Spinal cord (tissue), 9 donors: ENCODE measurements at regions not wholly inside any gene's neighbourhood (a gene's known extent, or its start where the extent isn't known, plus 50 kb on each side); places are given as distances from the start of the nearest gene placed in this dataset.

ENCODE experiments used
- DNase-seq, 6 donors: peaks; one replicate each; pipeline versions ENCODE4 v3.0.0 to v3.0.0-alpha.2; 2013 to 2015; ENCODE audit warnings: low spot score in 6 of 6, low read depth in 4 of 6
- H3K27ac ChIP-seq: one replicate; pipeline ENCODE4 v1.5.1; 2013; ENCODE audit warnings: low read depth, low read length, control low read depth
- H3K27me3 ChIP-seq: one replicate; pipeline ENCODE4 v1.6.1; 2013; ENCODE audit warnings: low read length; ENCODE audit not compliant: control insufficient read depth, insufficient read depth
- H3K36me3 ChIP-seq: one replicate; pipeline ENCODE4 v1.6.1; 2013; ENCODE audit warnings: low read length; ENCODE audit not compliant: control insufficient read depth, insufficient read depth
- H3K4me1 ChIP-seq: one replicate; pipeline ENCODE4 v1.6.1; 2013; ENCODE audit warnings: low read length; ENCODE audit not compliant: control insufficient read depth, insufficient read depth
- H3K4me3 ChIP-seq: one replicate; pipeline ENCODE4 v1.5.1; 2013; ENCODE audit warnings: low read depth, low read length, control low read depth
- H3K9me3 ChIP-seq: one replicate; pipeline ENCODE4 v1.6.1; 2013; ENCODE audit warnings: low read length; ENCODE audit not compliant: control insufficient read depth, insufficient read depth
- WGBS: methylation state at CpG from one replicate; pipeline ENCODE4 v1.1.5; 2013; ENCODE audit warnings: missing lambda C conversion rate; ENCODE audit not compliant: insufficient coverage; 5-methylcytosine and 5-hydroxymethylcytosine counted together
- donor health status: healthy.

DNA sequence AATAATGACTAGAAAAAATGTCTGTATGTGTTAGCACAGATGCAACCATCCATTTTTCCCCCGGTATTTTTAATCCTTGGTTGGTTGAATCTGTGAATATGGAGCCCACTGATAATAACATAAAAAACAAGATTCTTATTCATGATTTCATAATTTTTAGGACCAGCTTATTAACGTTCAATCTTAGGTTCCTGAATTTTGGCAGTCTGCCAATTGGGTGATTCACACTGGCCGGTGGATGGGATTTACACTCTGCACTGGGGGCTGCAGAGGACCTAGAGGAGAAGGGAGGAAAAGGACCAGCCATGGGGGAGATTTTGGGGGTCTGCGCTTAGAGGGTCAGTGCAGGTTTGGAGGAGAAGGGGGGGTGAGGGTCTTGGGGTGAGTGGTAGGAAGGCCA, 327.9 kb downstream of the ACTR3B start:
- Histone ChIP-seq H3K4me1 (peaks cover 4% of the 10 kb centered on the region), H3K27me3 (no peaks in the 10 kb centered on the region), H3K9me3 (no peaks in the 10 kb centered on the region), H3K27ac (no peak overlapping the region), H3K36me3 (no peaks in the 10 kb centered on the region), H3K4me3 (no peak overlapping the region)
- DNase-seq: no peak
- 47% methylated on average over 3 of the region's 4 CpGs for WGBS

DNA sequence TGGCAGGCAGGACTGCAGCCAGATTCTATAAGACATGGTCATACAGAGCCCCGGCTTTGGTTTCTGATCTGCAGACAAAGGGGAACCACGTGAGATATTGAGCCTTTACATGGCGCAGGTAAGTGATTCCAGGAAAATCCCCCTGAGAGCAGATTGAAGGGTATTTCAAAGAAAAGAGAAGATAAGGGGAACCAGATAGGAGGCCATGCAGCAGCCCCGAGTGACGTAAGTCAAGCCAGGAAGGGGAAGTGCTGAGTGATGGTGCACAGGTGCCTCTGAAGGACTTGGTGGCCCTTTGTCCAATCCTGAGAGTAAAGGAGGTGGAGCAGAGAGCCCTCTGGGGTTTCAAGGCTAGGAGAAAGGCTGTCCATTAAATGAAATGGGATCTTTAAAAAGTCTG, 329.0 kb downstream of the ACTR3B start:
- Histone ChIP-seq H3K27me3 (no peaks in the 10 kb centered on the region), H3K9me3 (no peaks in the 10 kb centered on the region), H3K27ac (no peak overlapping the region), H3K4me1 (peaks cover 4% of the 10 kb centered on the region), H3K4me3 (no peak overlapping the region), H3K36me3 (no peaks in the 10 kb centered on the region)
- WGBS: 94% methylated on average over 5 of the region's 5 CpGs
- DNase-seq: no peak

DNA sequence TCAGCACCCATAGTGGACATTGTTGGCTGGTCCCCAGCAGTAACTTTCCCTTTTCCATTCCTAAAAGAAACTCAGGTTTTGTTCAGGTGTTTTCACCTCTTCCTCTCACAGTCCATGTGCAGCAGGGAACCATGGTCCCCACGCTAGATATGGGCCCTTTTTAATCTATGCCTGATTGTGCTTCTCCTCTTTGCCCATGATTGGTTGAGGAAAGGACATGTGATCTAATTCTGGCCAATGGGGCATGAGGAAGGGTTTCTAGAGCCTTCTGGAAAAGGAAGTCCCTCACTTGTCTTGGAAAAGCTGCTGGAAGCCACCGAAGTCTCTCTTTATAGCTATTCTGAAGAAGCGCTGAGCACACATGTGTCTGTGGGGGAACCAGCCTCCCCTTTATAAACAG, 330.7 kb downstream of the ACTR3B start:
- Histone ChIP-seq H3K27ac (no peak overlapping the region), H3K4me1 (peaks cover 4% of the 10 kb centered on the region), H3K4me3 (no peak overlapping the region), H3K27me3 (no peaks in the 10 kb centered on the region), H3K36me3 (no peaks in the 10 kb centered on the region), H3K9me3 (no peaks in the 10 kb centered on the region)
- WGBS: 90% methylated on average over 2 of the region's 3 CpGs
- no peak for DNase-seq

DNA sequence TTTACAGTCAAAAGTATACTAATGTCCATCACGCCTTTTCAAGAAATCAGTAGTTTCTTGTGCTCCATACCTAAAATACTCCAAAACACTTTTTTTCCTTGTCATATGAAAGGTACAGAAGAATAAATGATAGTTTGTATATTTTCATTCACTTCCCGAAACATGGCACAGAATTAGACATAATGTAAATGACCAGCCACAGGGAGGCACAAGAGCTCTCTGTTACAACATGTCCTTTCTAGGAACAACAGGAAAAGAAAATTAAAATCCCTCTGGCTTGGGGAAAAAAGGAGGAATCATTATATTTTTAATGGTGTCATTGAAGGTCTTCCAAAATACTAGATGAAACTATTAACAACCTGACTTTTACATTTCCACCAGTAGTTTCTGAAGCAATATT, 331.2 kb downstream of the ACTR3B start:
- Histone ChIP-seq H3K27me3 (no peaks in the 10 kb centered on the region), H3K4me3 (no peak overlapping the region), H3K9me3 (no peaks in the 10 kb centered on the region), H3K4me1 (peaks cover 4% of the 10 kb centered on the region), H3K36me3 (no peaks in the 10 kb centered on the region), H3K27ac (no peak overlapping the region)
- DNase-seq: peak in 1 of 6 donors; percentile 80
- WGBS: no CpG with 5 or more reads among the region's 2 CpGs

DNA sequence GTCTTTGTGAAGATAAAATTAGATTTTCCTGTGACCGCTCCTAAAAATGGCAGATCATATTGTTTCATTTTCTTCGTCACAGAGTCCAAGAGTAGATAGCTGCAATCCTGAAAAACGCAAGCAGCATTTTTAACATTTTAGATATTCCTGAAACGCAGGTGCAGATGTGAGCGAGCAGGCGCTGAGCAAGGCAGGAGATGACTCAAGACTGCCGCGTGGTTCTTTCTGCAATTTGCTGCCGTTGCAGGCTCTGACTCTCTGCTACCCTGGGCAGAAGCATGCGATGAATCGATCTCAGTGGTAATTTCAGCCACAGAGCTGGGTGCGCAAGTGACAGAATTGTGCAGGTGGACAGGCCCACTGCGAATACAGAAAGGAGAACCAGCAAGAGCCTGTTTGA, 331.9 kb downstream of the ACTR3B start:
- Histone ChIP-seq H3K27me3 (no peaks in the 10 kb centered on the region), H3K4me3 (no peak overlapping the region), H3K27ac (no peak overlapping the region), H3K4me1 (peaks cover 4% of the 10 kb centered on the region), H3K9me3 (no peaks in the 10 kb centered on the region), H3K36me3 (no peaks in the 10 kb centered on the region)
- peak in 1 of 6 donors; percentile 81 for DNase-seq
- 53% methylated on average over 12 of the region's 13 CpGs for WGBS

DNA sequence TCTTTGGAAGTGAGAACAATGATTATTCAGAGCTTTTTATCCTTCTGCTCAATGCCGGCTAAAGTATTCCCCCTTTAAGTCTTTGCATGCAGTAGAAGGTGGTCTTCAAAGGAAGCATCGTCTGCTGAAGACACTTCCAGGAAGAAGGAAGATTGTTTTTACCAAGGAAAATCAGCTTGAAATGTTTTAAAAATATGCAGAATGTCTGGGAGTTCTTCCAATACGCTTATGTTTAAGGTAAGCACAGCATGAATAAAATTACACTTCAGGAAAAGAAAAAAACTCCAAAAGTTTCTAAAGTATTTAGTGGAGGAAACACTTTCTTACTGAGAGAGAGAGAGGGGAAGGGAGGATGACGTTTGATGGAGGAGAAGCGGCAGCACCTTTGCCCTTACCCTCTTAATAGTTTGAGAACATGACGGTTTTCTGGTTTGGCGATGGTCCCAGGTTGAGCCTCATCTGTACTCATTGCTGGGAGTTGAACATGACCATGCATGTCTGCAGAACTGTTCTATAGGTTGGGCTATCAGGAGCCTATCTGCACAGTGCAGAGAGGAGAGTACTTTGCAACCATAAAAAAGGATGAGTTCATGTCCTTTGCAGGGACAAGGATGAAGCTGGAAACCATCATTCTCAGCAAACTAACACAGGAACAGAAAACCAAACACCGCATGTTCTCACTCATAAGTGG, 338.1 kb downstream of the ACTR3B start:
- H3K4me1 ChIP-seq: no peaks in the 10 kb centered on the region
- no peaks in the 10 kb centered on the region for H3K36me3 ChIP-seq
- no peaks in the 10 kb centered on the region for H3K27me3 ChIP-seq
- peak in 1 of 6 donors; percentile 52 for DNase-seq
- WGBS: 78% methylated on average over 3 of the region's 8 CpGs
- H3K27ac ChIP-seq: no peak overlapping the region
- no peaks in the 10 kb centered on the region for H3K9me3 ChIP-seq
- H3K4me3 ChIP-seq: no peak overlapping the region

DNA sequence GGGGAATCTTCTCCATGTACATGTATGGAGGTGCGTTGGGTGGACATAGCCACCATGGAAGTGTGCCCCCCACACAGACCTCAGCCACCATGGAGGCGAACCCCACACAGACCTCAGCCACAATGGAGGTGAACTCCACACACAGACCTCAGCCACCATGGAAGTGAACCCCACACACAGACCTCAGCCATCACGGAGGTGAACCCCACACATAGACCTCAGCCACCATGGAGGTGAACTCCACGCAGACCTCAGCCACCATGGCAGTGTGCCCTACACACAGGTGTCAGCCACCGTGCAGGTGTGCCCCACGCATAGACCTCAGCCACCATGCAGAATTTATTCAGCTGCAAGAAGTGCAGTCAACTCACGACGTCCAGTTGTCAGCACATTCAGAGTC, 339.7 kb downstream of the ACTR3B start:
- no peaks in the 10 kb centered on the region for H3K4me1 ChIP-seq
- no peaks in the 10 kb centered on the region for H3K9me3 ChIP-seq
- H3K4me3 ChIP-seq: no peak overlapping the region
- no peaks in the 10 kb centered on the region for H3K27me3 ChIP-seq
- WGBS: 89% methylated on average over 7 of the region's 8 CpGs
- H3K27ac ChIP-seq: no peak overlapping the region
- H3K36me3 ChIP-seq: no peaks in the 10 kb centered on the region
- DNase-seq: no peak

DNA sequence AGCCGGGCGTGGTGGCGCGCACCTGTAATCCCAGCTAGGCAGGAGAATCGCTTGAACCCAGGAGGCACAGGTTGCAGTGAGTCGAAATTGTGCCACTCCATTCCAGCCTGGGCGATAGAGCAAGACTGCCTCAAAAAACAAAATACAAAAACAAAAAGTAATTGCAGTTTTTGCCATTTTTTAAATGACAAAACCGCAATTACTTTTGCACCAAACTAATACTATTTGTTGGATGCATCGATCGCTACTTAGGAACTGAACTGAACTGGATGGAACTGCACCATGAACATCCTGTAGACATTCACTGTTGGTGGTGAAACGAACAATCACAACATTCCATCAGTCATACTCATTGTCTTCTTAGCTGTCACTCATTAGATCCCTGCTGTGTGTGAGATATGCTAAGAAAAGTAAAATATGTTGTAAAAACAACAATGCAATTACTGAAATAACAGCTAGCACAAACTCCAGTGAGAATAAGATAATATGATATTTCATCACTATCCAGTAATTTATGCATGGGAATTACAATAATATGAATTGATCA, 341.2 kb downstream of the ACTR3B start:
- WGBS: 90% methylated on average over 10 of the region's 11 CpGs
- H3K4me1 ChIP-seq: no peaks in the 10 kb centered on the region

DNA sequence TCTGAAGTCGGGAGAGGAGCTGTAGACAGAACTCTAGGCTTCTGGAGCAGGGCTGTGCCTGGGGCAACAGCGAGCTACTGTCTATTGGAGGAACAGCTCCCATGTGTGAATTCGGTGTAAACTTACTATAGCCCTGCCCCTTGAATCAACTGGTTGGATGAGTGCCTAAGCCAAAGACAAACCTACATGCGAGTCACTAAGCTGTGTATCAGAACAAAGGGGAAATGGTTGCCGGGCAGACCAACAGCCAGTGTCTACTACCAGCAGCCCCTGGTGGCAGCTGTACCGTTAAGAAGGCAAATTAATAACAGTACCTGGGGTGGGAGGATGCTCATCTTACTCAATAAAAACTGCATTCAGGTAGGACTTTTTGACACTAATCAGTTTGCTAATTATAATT, 343.6 kb downstream of the ACTR3B start:
- H3K4me3 ChIP-seq: no peak overlapping the region
- H3K27ac ChIP-seq: no peak overlapping the region
- H3K36me3 ChIP-seq: no peaks in the 10 kb centered on the region
- DNase-seq: no peak
- H3K27me3 ChIP-seq: no peaks in the 10 kb centered on the region
- WGBS: 68% methylated on average over 4 of the region's 6 CpGs
- no peaks in the 10 kb centered on the region for H3K9me3 ChIP-seq
- no peaks in the 10 kb centered on the region for H3K4me1 ChIP-seq

More for the DNA sequence above, 341.2 kb downstream of the ACTR3B start:
- DNase-seq: no peak
- H3K36me3 ChIP-seq: no peaks in the 10 kb centered on the region
- H3K27ac ChIP-seq: no peak overlapping the region
- H3K9me3 ChIP-seq: no peaks in the 10 kb centered on the region
- no peak overlapping the region for H3K4me3 ChIP-seq
- no peaks in the 10 kb centered on the region for H3K27me3 ChIP-seq

DNA sequence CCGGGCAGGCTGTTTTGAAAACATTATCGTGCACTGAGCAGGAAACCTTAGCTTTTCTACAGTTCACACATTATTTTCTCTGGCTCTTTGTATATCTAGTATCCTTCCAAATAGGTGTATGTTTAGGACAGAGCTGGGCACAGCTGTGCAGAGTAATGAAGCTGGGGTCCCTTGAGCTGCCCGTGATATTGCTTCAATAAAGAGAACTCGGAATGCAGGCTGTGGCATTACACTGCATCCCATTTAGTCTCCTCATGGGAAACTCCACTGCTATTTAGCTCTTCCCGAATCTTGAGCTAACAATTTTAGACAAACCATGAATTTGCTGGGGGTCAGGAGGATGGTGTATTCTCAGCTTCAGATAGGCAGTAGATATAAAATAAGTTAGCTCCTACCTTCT, 348.3 kb downstream of the ACTR3B start:
- H3K9me3 ChIP-seq: no peaks in the 10 kb centered on the region
- no peak overlapping the region for H3K4me3 ChIP-seq
- DNase-seq: peak in 2 of 6 donors; percentile 23 to 89
- no peak overlapping the region for H3K27ac ChIP-seq
- H3K36me3 ChIP-seq: no peaks in the 10 kb centered on the region
- WGBS: 0% methylated on average over 1 of the region's 5 CpGs
- no peaks in the 10 kb centered on the region for H3K4me1 ChIP-seq
- no peaks in the 10 kb centered on the region for H3K27me3 ChIP-seq
